ENCODE measurements at regions not wholly inside any gene's neighbourhood (a gene's known extent, or its start where the extent isn't known, plus 50 kb on each side); places are given as distances from the start of the nearest gene placed in this dataset.

DNA sequence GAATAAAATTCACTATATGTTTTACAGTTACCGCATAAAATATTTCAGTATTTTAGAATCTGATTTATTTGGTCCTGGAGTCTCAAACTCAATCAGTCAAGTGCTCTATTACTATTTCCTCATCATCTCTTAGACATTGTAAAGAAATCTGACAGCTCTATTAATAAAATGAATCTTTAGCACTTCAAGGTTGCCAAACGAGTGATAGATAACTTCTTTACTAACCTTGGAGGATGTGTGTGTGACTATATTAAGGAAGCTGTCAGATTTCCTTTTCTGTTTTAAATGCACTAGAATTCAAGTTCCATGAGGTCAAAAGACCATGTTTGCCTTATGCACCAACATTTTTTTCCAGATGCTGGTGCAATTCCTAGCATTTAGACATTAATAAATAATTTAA, 389.8 kb upstream of the AZI2 start:
- Mint-ChIP-seq H3K36me3 (ENCODE audit: low read depth) (no peaks in the 10 kb centered on the region), H3K4me3 (no peak overlapping the region), H3K9me3 (peaks cover 27% of the 10 kb centered on the region), H3K4me1 (no peaks in the 10 kb centered on the region), H3K27me3 (peaks cover 2% of the 10 kb centered on the region), H3K27ac (no peak overlapping the region)
- ATAC-seq (no peak), DNase-seq (no peak)

DNA sequence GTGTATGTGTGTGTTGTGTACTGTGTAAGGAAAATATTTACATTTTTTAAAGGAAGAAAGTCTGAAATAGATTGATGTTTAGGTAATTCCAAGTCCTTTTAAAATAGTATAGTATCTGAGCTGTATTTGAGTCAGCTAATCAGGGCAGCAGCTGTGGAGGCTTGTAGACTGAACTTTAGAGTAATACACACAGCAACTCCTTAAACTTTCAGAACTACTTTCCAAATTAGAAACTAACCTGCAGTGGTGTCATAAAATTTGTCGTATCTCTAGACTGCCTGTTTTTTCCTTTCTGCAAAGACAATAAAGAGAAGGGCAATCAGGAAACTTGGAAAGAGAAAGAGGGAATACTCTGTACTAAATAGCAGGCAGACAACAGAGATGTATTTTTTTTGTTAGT, 391.0 kb upstream of the AZI2 start:
- ATAC-seq (no peak), DNase-seq (no peak)
- Mint-ChIP-seq H3K27me3 (peaks cover 2% of the 10 kb centered on the region), H3K9me3 (peaks cover 17% of the 10 kb centered on the region), H3K36me3 (ENCODE audit: low read depth) (no peaks in the 10 kb centered on the region), H3K4me3 (no peak overlapping the region), H3K4me1 (no peaks in the 10 kb centered on the region), H3K27ac (no peak overlapping the region)

DNA sequence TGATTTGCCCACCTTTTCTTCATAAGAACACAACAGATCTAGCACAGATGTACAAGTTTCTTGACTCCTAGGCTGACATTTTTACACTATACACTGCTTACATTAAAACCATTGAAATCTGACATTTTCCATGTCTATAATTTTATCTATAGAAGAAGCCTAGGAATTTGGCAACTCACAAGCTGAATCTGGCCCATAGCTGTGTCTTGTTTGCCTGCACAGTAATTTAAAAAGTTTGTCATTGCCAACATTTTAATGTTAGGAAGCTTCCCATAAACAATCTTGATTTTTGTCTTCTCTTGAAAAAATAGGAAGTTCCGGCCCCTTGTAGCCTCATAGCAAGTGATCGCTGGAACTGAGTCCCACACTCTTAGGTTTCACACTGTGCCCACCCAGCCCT, 394.6 kb upstream of the AZI2 start:
- Mint-ChIP-seq H3K27ac (no peak overlapping the region), H3K4me1 (no peaks in the 10 kb centered on the region), H3K27me3 (peaks cover 2% of the 10 kb centered on the region), H3K4me3 (no peak overlapping the region), H3K36me3 (ENCODE audit: low read depth) (no peaks in the 10 kb centered on the region), H3K9me3 (no peaks in the 10 kb centered on the region)
- DNase-seq (no peak), ATAC-seq (no peak)

DNA sequence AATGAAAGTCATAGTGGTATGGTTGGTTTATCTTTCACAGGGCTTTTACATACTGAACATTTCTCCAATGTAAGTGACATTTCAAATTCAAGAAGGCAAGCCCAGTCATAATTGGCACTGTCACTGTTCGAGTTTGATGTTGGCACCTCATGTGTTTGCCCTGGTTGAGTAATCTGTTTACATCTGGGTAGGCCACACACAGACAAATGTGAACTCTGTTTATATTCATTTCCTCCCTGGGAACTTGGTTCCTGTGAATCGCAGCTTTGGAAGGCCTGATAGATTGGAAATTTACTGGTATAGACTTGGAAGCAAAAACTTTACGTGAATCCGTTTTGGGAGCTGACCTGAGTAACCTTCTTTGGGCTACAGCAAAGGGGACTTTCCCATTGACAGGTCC, 395.2 kb upstream of the AZI2 start:
- Mint-ChIP-seq H3K36me3 (ENCODE audit: low read depth) (no peaks in the 10 kb centered on the region), H3K27me3 (peaks cover 2% of the 10 kb centered on the region), H3K27ac (no peak overlapping the region), H3K4me1 (no peaks in the 10 kb centered on the region), H3K9me3 (no peaks in the 10 kb centered on the region), H3K4me3 (no peak overlapping the region)
- ATAC-seq (no peak), DNase-seq (no peak)

DNA sequence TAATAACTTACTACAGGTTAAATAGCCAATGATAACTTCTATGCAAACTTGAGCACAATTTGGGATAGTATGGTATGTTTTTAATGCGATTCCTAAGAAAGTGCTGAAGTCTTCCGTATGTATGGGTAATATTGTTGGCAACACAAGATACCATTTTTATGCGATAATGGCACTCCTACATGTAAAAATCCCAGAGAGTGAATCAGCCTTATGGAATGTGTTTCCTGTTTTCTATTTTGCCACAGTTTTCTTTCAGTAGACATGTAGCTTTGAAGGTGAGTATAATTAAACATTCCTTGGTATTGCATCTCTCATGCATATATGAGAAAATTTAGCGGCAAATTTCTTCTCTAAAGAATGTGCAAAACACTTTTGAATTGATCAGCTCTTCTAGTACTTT, 396.8 kb upstream of the AZI2 start:
- Mint-ChIP-seq H3K27ac (no peak overlapping the region), H3K27me3 (peaks cover 2% of the 10 kb centered on the region), H3K9me3 (peaks cover 4% of the 10 kb centered on the region), H3K36me3 (ENCODE audit: low read depth) (no peaks in the 10 kb centered on the region), H3K4me1 (no peaks in the 10 kb centered on the region), H3K4me3 (no peak overlapping the region)
- DNase-seq (no peak), ATAC-seq (no peak)

DNA sequence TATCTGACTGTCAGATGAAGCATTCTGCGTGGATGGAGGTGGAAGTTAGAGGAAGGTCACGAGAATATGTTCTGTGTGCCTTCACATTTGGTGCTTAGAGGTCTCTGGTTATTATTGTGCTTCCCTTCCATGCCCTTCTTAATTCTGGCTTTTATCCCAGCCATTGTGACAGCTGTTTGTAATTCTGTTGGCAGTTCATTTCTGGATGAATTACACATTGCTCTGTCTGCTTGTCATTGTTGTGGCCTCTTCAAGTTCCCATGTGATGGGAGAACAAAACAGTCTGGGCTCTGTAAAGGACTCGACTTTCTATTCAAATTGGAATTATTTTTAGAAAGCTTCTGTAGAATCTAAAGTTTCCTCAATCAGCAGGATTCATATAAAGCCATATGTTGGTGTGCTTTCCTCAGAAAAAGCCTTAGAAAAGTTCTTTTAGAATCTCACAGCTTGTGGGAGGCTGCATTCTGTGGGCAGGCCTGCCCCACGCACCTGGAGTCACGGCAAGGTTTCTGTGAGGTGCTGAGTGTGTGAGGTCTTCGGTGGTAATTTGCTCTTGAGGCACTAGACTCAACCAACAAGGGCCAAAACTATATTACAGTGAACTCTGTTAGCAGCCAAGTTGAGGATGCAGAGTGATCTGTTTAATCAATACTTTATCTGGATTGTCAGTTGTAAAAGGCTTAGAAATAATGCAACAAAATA, 397.4 kb upstream of the AZI2 start:
- no peaks in the 10 kb centered on the region for H3K4me1 Mint-ChIP-seq
- ATAC-seq (no peak), DNase-seq (no peak)
- H3K9me3 Mint-ChIP-seq = peaks cover 10% of the 10 kb centered on the region
- H3K27me3 Mint-ChIP-seq = peaks cover 2% of the 10 kb centered on the region
- no peak overlapping the region for H3K27ac Mint-ChIP-seq
- peaks cover 3% of the 10 kb centered on the region for H3K36me3 Mint-ChIP-seq (ENCODE audit: low read depth)
- H3K4me3 Mint-ChIP-seq = no peak overlapping the region

DNA sequence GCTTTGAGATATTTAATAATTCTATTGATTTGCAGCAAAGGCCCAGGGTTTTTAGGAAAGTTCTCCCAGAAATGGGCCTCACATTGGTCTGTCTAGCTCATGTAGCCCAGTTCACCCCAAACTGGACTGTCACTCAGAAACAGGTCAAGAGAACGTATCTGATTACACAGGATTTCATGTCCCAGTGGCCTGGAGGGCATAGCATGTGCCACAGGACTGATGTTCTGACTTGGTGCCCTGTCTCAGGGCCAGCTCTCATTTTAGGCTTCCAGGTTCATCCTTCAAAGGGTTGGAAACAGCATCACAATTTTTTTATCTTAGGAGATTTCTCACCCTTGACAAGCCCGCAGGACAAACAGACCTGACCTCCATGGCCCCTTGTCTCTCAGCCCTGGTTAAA, 398.4 kb upstream of the AZI2 start:
- Mint-ChIP-seq H3K27me3 (peaks cover 2% of the 10 kb centered on the region), H3K4me1 (no peaks in the 10 kb centered on the region), H3K36me3 (ENCODE audit: low read depth) (peaks cover 3% of the 10 kb centered on the region), H3K27ac (no peak overlapping the region), H3K9me3 (peaks cover 18% of the 10 kb centered on the region), H3K4me3 (no peak overlapping the region)
- DNase-seq (no peak), ATAC-seq (no peak)

DNA sequence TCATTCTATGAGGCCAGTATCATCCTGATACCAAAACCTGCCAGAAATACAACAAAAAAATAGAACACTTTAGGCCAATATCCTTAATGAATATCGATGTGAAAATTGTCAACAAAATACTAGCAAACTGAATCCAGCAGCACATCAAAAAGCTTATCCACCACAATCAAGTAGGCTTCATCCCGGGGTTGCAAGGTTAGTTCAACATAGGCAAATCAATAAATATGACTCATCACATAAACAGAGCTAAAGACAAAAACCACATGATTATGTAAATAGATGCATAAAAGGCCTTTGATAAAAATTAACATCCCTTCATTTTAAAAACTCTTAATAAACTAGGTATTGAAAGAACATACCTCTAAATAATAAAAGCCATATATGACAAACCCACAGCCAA, 403.2 kb upstream of the AZI2 start:
- Mint-ChIP-seq H3K36me3 (ENCODE audit: low read depth) (peaks cover 3% of the 10 kb centered on the region), H3K4me3 (no peak overlapping the region), H3K9me3 (peaks cover 18% of the 10 kb centered on the region), H3K27ac (no peak overlapping the region), H3K4me1 (no peaks in the 10 kb centered on the region), H3K27me3 (no peaks in the 10 kb centered on the region)
- DNase-seq (no peak), ATAC-seq (no peak)

DNA sequence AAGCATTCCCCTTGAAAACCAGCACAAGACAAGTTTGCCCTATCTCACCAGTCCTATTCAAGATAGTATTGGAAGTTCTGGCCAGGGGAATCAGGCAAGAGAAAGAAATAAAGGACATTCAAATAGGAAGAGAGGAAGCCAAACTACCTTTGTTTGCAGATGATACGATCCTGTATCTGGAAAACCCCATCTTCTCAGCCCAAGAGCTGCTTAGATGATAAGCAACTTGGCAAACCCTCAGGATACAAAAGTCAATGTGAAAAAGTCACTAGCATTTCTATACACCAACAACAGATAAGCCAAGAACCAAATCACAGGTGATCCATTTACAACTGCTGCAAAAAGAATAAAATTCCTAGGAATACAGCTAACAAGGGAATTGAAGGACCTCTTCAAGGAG, 403.7 kb upstream of the AZI2 start:
- Mint-ChIP-seq H3K4me3 (no peak overlapping the region), H3K27me3 (no peaks in the 10 kb centered on the region), H3K36me3 (ENCODE audit: low read depth) (peaks cover 3% of the 10 kb centered on the region), H3K9me3 (peaks cover 18% of the 10 kb centered on the region), H3K4me1 (no peaks in the 10 kb centered on the region), H3K27ac (no peak overlapping the region)
- DNase-seq (no peak), ATAC-seq (no peak)

DNA sequence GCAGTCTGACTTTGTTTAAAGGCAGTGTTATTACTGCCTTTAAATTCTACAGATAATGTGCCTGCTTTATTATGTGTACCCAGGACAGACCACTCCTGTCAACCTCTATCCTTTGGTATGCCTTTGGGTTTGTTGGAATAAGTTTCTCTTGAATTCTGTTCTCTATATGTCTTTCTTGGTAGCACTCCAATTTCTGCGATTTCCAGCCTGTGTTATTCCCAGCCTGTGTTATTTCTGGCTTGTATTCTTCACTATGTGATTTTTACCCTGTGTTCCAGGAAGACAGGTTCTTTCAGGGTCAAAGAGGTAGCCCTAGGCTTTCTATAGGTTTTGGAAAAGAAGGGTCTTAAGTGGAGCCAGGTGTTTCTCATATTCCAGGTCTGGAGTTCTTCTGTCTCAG, 407.4 kb upstream of the AZI2 start:
- no peak for ATAC-seq
- no peak overlapping the region for H3K27ac Mint-ChIP-seq
- H3K4me1 Mint-ChIP-seq = no peaks in the 10 kb centered on the region
- DNase-seq = no peak
- H3K9me3 Mint-ChIP-seq = peaks cover 8% of the 10 kb centered on the region
- no peaks in the 10 kb centered on the region for H3K36me3 Mint-ChIP-seq (ENCODE audit: low read depth)
- H3K4me3 Mint-ChIP-seq = no peak overlapping the region
- H3K27me3 Mint-ChIP-seq = peaks cover 2% of the 10 kb centered on the region

DNA sequence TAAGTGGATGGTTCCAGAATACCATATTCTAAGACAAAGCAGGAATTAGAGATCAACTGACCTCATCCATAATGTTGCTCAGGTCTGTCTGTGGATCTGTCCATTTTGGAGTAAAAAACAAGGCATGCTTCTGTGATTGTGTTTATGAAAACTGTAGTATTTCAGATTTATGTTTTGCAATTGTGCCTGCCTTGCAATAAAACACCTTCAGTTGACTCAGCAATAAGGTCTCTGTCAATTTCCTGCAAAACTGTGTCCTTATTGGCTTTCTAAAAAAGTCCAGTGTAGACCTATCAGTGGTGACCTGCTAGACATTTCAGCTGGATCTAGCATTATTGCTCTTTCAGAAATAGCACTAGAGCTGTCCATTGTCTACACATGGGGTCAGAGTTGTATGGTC, 409.5 kb upstream of the AZI2 start:
- Mint-ChIP-seq H3K4me3 (no peak overlapping the region), H3K27ac (no peak overlapping the region), H3K9me3 (no peaks in the 10 kb centered on the region), H3K27me3 (peaks cover 2% of the 10 kb centered on the region), H3K36me3 (ENCODE audit: low read depth) (no peaks in the 10 kb centered on the region), H3K4me1 (no peaks in the 10 kb centered on the region)
- DNase-seq = no peak
- ATAC-seq = no peak

DNA sequence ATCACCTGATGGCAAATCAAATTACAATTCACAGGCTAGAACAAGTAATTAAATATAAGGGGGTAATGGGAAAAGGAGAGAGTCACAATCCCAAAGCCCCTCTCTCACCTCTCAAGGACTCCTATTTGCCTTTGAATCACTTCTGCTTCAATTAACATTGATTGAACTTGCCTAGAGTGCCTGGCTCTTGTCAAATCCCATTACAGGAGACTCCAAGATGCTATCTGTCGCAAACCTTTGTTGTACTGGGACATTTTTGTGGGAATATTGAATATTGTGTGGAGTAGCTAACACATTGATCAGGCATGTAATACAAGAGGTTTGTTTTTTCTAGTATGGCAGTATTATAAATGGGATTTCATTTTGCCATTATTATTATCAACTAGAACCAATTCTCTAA, 412.8 kb upstream of the AZI2 start:
- peaks cover under 1% of the 10 kb centered on the region for H3K9me3 Mint-ChIP-seq
- no peak overlapping the region for H3K4me3 Mint-ChIP-seq
- no peak for ATAC-seq
- H3K27ac Mint-ChIP-seq = no peak overlapping the region
- H3K27me3 Mint-ChIP-seq = peaks cover 2% of the 10 kb centered on the region
- DNase-seq = no peak
- no peaks in the 10 kb centered on the region for H3K4me1 Mint-ChIP-seq
- H3K36me3 Mint-ChIP-seq (ENCODE audit: low read depth) = no peaks in the 10 kb centered on the region

DNA sequence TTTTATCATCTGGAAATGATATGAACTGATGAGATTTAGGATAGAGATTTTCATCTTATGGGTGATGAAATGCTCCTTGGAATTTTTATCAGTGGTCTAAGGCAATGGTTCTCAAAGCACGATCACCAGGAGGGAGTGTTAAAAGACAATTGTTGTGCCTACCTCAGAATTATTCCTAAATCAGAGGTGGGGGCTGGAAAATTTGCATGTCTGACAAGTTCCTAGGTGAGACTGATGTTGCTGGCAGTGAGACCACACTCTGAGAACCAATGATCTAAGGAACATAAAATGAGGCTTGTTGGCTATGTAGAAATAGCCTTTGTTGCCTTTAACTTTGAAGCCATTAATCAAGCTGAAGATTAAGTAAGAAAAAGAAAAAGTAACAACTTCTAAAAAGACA, 416.6 kb upstream of the AZI2 start:
- Mint-ChIP-seq H3K4me1 (no peaks in the 10 kb centered on the region), H3K27ac (no peak overlapping the region), H3K4me3 (no peak overlapping the region), H3K36me3 (ENCODE audit: low read depth) (no peaks in the 10 kb centered on the region), H3K9me3 (peaks cover 23% of the 10 kb centered on the region), H3K27me3 (peaks cover 2% of the 10 kb centered on the region)
- ATAC-seq (no peak), DNase-seq (no peak)

DNA sequence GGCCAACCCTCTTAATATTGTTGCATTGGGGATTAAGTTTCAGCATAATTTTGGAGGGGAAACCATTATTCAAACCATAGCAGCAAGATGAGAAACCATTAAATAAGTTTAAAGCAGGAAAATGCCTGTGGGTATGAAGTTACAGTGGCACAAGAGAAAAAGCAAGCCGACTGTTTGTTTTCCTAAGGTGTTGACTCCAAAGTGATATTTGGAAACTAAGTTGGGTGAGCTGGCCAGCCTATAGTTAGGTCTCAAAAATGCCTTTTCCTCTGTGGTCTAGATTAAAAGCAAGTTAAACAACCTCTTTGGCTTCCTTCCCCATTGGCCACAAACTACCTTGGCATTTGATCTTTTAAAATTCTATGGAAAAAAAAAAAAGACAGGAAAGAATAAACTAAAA, 419.8 kb upstream of the AZI2 start:
- H3K4me1 Mint-ChIP-seq = no peaks in the 10 kb centered on the region
- H3K36me3 Mint-ChIP-seq (ENCODE audit: low read depth) = no peaks in the 10 kb centered on the region
- DNase-seq (no peak), ATAC-seq (no peak)
- H3K27ac Mint-ChIP-seq = no peak overlapping the region
- no peak overlapping the region for H3K4me3 Mint-ChIP-seq
- H3K9me3 Mint-ChIP-seq = peaks cover 42% of the 10 kb centered on the region
- no peaks in the 10 kb centered on the region for H3K27me3 Mint-ChIP-seq

DNA sequence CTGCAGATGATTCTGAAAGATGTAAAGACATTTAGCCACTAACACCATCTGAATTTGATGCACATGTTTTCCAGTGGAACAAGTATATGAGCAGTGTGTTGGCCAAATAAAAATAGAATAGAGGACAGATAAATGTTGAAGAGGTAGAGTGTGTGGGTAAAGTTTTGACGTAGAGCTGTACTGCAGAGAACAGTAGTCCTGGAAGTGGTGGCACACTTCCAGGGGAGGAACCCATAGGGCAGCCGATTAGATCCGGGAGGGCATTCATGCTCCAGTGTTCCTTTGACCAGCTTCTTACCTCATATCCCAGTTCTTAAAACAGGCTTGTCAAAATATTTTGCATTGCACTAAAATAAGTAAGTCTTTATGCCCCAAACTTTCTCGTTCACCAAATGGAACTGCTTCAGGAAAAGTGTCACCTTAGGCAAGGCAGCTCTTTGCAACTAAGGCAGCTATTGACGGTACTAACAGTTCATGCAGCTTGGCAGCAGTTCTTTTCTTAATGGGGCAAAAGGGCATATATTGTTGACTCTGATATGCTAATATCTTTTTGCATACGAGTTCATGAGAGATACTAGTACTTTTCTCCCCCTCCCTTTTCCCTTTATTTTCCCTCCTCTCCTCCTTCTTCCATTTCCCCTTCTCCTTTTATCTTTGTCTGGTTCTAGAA, 429.3 kb upstream of the AZI2 start:
- no peak overlapping the region for H3K27ac Mint-ChIP-seq
- no peak for DNase-seq
- no peaks in the 10 kb centered on the region for H3K27me3 Mint-ChIP-seq
- no peaks in the 10 kb centered on the region for H3K4me1 Mint-ChIP-seq
- H3K4me3 Mint-ChIP-seq = no peak overlapping the region
- peaks cover 2% of the 10 kb centered on the region for H3K9me3 Mint-ChIP-seq
- H3K36me3 Mint-ChIP-seq (ENCODE audit: low read depth) = no peaks in the 10 kb centered on the region
- no peak for ATAC-seq

DNA sequence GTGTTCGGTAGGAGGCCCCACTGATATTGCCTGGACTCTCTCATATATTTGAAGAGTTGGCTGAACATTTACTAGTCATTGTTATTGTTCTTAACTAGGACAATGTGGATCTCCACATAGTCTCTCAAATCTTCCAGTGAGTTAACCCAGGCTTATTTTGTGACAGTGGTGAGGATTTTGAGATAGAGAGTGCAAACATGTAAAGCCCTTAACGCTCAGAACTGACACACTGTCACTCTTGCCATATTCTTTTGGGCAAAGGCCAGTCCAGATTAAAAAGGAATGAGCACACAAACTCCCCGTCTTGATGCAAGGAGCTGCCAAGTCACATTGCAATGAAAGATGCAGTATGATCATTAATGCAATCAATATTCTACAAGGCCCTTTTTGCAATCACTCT, 431.9 kb upstream of the AZI2 start:
- no peak overlapping the region for H3K27ac Mint-ChIP-seq
- DNase-seq = no peak

More for the DNA sequence above, 431.9 kb upstream of the AZI2 start:
- no peaks in the 10 kb centered on the region for H3K36me3 Mint-ChIP-seq (ENCODE audit: low read depth)
- no peaks in the 10 kb centered on the region for H3K4me1 Mint-ChIP-seq
- no peak for ATAC-seq
- no peak overlapping the region for H3K4me3 Mint-ChIP-seq
- H3K9me3 Mint-ChIP-seq = no peaks in the 10 kb centered on the region
- H3K27me3 Mint-ChIP-seq = no peaks in the 10 kb centered on the region
